GM18505 (cell line): ENCODE measurements at regions not wholly inside any gene's neighbourhood (a gene's known extent, or its start where the extent isn't known, plus 50 kb on each side); places are given as distances from the start of the nearest gene placed in this dataset.

Source experiments
- ATAC-seq: cut with Tn5 transposase; IDR thresholded peaks from one replicate; pipeline ENCODE4 v1.9.1; 2021; ENCODE audit not compliant: unreplicated experiment
- POLR2A ChIP-seq: IDR thresholded peaks from 4 replicates; pipeline ENCODE4 v1.6.1; 2011; ENCODE audit warnings: borderline replicate concordance; ENCODE audit not compliant: insufficient read depth, insufficient read length; ENCODE audit errors: extremely low read depth

- ATAC-seq = no peak
- TF ChIP-seq POLR2A = no peak
These were observed 270.0 kb downstream of the TBL1XR1 start for GRCh38 chr3:176927280-176927679.

GRCh38 chr3:176926688-176927087 lies 270.6 kb downstream of the TBL1XR1 start:
- no peak for TF ChIP-seq POLR2A
- ATAC-seq = no peak

DNA sequence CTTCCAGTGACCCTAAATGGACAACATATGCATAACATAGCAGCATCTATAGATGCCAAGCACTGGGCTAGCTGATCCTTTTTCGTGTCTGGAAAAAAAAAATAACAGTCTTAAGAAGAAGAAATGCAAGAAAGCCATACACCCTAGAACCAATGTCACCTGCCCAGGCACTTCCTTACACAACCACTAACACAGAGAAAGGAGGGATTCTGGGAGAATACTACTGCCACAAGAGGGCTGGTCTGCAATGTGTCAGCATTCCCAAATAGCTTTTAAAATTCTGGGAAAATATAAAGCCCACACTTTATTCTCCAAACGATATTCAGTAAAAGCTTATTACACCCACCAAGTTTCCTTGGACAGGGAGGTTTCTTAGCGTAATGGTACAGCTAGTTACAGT lies 271.2 kb downstream of the TBL1XR1 start:
- TF ChIP-seq POLR2A = no peak
- no peak for ATAC-seq

DNA sequence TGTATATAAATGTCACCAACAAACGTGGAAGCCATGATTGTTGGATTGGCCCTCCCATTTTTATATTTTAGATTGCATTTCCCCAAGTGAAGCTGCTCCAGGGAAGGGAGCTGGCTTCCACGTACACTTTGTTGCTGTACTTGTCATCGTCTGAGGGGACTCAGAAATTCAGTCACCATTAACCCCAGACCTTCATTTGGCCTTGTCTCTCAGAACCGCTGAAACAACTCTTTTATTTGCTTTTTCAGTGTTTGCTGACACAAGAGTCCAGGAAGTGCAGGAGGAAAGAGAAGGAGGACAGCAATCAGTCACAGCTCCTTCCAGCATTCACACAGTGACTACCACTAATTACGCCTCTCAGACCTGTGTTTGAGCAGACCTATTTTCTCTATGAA lies 276.5 kb downstream of the TBL1XR1 start:
- no peak for TF ChIP-seq POLR2A
- no peak for ATAC-seq

DNA sequence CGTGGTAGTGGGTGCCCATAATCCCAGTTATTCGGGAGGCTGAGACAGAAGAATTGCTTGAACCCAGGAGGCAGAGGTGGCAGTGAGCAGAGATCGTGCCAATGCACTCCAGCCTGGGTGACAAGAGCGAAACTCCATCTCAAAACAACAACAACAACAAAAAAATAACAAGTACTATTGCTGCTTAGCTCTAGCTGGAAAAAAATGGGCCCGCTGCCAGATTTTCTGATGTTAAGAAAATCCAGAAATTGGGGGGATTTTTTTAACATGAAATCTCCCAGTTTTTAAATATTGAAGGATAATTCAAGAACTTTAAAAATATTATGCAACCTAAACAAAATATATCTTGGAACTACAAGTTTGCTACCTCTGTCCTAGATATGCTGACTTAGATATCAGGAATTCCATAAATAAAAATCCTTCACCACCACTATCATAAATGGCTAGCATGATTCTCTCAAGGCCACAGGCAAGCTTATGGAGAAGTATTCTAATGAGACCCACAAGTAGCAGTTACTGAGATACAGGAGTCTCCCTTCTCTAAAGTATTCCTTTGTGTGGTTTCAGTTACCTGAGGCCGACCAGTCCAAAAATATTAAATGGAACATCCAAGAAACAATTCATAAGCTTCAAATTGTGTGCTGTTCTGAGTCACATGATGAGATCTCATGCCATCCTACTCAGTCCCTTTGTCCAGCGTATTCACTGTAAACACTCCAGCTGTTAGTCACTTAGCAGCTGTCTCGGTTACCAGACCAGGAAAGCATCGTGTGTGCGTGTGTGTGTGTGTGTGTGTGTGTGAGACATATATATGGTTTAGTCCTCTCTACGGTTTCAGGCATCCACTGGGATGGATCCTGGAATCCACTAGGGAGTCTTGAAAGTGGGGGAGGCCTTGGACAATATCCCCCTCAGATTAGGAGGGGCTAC lies 277.2 kb downstream of the TBL1XR1 start:
- TF ChIP-seq POLR2A = no peak
- no peak for ATAC-seq

GRCh38 chr3:176916777-176917176 lies 280.5 kb downstream of the TBL1XR1 start:
- ATAC-seq = no peak
- TF ChIP-seq POLR2A = no peak

- TF ChIP-seq POLR2A = no peak
- ATAC-seq = no peak
These were observed 282.5 kb downstream of the TBL1XR1 start for GRCh38 chr3:176914764-176915163.

GRCh38 chr3:176911579-176911978 lies 285.7 kb downstream of the TBL1XR1 start:
- TF ChIP-seq POLR2A = no peak
- ATAC-seq = no peak

GRCh38 chr3:176909044-176909443 lies 288.2 kb downstream of the TBL1XR1 start:
- no peak for ATAC-seq
- no peak for TF ChIP-seq POLR2A

DNA sequence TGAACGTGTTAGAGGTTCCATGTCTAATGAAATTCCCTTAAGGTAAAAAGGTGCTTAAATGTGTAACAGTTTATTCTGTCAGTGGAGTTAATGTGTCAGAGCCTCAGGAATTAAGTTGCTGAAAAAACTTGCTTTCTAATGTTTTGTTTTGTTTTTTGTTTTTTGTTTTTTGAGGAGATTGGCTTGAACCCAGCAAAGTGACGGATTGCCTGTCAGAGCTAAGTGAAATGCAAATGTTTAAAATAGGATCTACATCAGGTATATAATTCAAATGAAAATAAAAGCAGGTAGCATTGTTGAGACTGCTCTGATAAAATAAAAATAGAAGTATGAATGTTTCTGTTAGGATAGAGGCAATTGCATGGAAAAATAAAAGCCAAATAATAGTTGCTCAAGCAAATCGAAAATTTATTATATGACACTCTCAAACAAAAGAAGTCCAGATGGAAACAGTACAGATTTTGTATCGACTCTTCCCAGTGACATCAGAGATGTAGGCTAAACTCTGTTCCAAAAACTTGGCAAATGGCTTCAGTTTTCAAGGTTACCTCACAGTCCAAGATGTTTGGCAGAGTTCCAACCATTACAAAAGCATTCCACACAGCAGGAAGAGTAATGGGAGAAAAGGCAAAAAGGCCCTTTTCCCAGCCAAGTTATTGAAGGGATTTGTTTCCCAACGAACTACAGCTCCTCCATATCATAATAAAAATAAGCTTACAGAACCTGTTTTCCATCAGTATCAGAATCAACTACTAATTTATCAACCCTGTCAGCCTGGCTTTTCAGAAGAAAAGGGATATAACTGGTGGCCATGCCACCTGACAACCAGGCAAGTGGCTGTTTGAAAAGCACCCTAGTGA lies 291.0 kb downstream of the TBL1XR1 start:
- no peak for ATAC-seq
- no peak for TF ChIP-seq POLR2A

GRCh38 chr3:176905331-176905730 lies 292.0 kb downstream of the TBL1XR1 start:
- no peak for TF ChIP-seq POLR2A
- no peak for ATAC-seq

GRCh38 chr3:176904506-176904905 lies 292.8 kb downstream of the TBL1XR1 start:
- no peak for TF ChIP-seq POLR2A

DNA sequence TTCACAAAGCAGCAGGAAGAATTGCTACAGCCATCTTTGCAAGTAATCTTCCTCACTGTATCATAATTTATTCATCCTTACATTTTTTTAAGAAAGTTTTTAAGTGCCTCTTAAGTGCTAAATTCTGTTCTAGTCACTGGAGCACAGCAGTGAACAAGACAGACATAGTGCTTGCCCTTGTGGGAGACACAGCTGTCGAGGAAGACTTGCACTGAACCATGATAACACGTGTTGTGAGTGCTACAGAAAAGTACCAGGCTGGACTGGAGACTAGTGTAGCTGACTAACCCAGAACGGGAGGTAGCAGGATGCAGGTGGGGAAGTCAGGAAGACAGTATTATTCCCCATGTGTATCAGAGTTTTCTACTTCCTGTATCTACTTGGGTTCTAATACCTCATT lies 300.6 kb downstream of the TBL1XR1 start:
- ATAC-seq = no peak
- TF ChIP-seq POLR2A = no peak

More at GRCh38 chr3:176904506-176904905, 292.8 kb downstream of the TBL1XR1 start:
- no peak for ATAC-seq
